Kidney epithelial cell (primary cell): ENCODE measurements at regions not wholly inside any gene's neighbourhood (a gene's known extent, or its start where the extent isn't known, plus 50 kb on each side); places are given as distances from the start of the nearest gene placed in this dataset.

Source experiments
- DNase-seq: peaks from one replicate; pipeline ENCODE4 v3.0.0-alpha.2; 2010; ENCODE audit warnings: low read depth
- H3K27me3 ChIP-seq: 2 replicates; pipeline ENCODE4 v1.6.0; 2011; ENCODE audit warnings: low read length; ENCODE audit not compliant: control insufficient read depth, insufficient read depth
- H3K36me3 ChIP-seq: 2 replicates; pipeline ENCODE4 v1.5.1; 2011; ENCODE audit warnings: low read length; ENCODE audit not compliant: control insufficient read depth, insufficient read depth
- H3K4me3 ChIP-seq: 2 replicates; pipeline ENCODE4 v1.5.1; 2011; ENCODE audit warnings: low read depth, mild to moderate bottlenecking, control low read depth, low read length
- CTCF ChIP-seq: IDR thresholded peaks from 2 replicates; pipeline ENCODE4 v1.5.1; 2011; ENCODE audit warnings: mild to moderate bottlenecking, moderate library complexity, low read length, control low read depth, inconsistent platforms; ENCODE audit not compliant: insufficient read depth, poor library complexity, severe bottlenecking

GRCh38 chr17:69882281-69882680 is 192.7 kb upstream of the KCNJ16 start:
- TF ChIP-seq CTCF, result no peak
- no peaks in the 10 kb centered on the region for H3K36me3 ChIP-seq
- no peak overlapping the region for H3K4me3 ChIP-seq
- DNase-seq, result no peak
- H3K27me3 ChIP-seq, result no peaks in the 10 kb centered on the region

- Histone ChIP-seq H3K4me3 (no peak overlapping the region), H3K36me3 (no peaks in the 10 kb centered on the region), H3K27me3 (no peaks in the 10 kb centered on the region)
- no peak for TF ChIP-seq CTCF
- no peak for DNase-seq
Observed at GRCh38 chr17:69883120-69883519, 191.9 kb upstream of the KCNJ16 start.

- no peak for DNase-seq
- Histone ChIP-seq H3K27me3 (no peaks in the 10 kb centered on the region), H3K36me3 (no peaks in the 10 kb centered on the region), H3K4me3 (no peak overlapping the region)
- TF ChIP-seq CTCF, result no peak
Observed at GRCh38 chr17:69884356-69884755, 190.7 kb upstream of the KCNJ16 start.

- no peaks in the 10 kb centered on the region for H3K27me3 ChIP-seq
- H3K4me3 ChIP-seq, result no peak overlapping the region
- no peak for TF ChIP-seq CTCF
- no peaks in the 10 kb centered on the region for H3K36me3 ChIP-seq
- no peak for DNase-seq
Observed at GRCh38 chr17:69884846-69885245, 190.2 kb upstream of the KCNJ16 start.

GRCh38 chr17:69898601-69899000 is 176.4 kb upstream of the KCNJ16 start:
- no peak for TF ChIP-seq CTCF
- no peaks in the 10 kb centered on the region for H3K36me3 ChIP-seq
- no peak for DNase-seq
- H3K27me3 ChIP-seq, result no peaks in the 10 kb centered on the region
- no peak overlapping the region for H3K4me3 ChIP-seq

- Histone ChIP-seq H3K36me3 (no peaks in the 10 kb centered on the region), H3K27me3 (no peaks in the 10 kb centered on the region), H3K4me3 (no peak overlapping the region)
- no peak for TF ChIP-seq CTCF
- no peak for DNase-seq
Observed at GRCh38 chr17:69900101-69900500, 174.9 kb upstream of the KCNJ16 start.
